ENCODE measurements at regions not wholly inside any gene's neighbourhood (a gene's known extent, or its start where the extent isn't known, plus 50 kb on each side); places are given as distances from the start of the nearest gene placed in this dataset.

- no peak overlapping the region for H3K27ac Mint-ChIP-seq
- peaks cover 0 to 5% (median 2%) of the 10 kb centered on the region in 7 donors for H3K9me3 Mint-ChIP-seq
- no peak overlapping the region for H3K4me3 ChIP-seq (replicated peaks in 1 of 3; ENCODE audit: low read depth in 2 of 3, low read length in 3 of 3)
- no peak for TF ChIP-seq CTCF (IDR thresholded peaks at IDR 0.05)
- intact Hi-C loops (cut with micrococcal nuclease): no loop called here
- no peaks in the 10 kb centered on the region for H3K4me1 ChIP-seq (ENCODE audit: control insufficient read depth in 1 of 2, insufficient read depth in 2 of 2, low read length in 2 of 2)
- no peaks in the 10 kb centered on the region for H3K27me3 ChIP-seq (ENCODE audit: control insufficient read depth in 2 of 2, insufficient read depth in 2 of 2, low read length in 2 of 2)
- H3K9me3 ChIP-seq (replicated peaks in 1 of 2; ENCODE audit: control insufficient read depth in 1 of 2, insufficient read depth in 1 of 2, low read length in 2 of 2): no peaks in the 10 kb centered on the region
- no peak for DNase-seq
- no peaks in the 10 kb centered on the region for H4K20me1 ChIP-seq (ENCODE audit: insufficient read depth, low read length)
- H3K27ac ChIP-seq (ENCODE audit: low read depth in 1 of 2, low read length in 2 of 2): no peak overlapping the region
- peaks cover 0 to 6% (median 2%) of the 10 kb centered on the region in 3 donors for H3K27me3 Mint-ChIP-seq (ENCODE audit: low read depth in 3 of 3)
- H3K36me3 Mint-ChIP-seq: no peaks in the 10 kb centered on the region
- no peaks in the 10 kb centered on the region for H3K36me3 ChIP-seq (replicated peaks in 1 of 2; ENCODE audit: control insufficient read depth in 1 of 2, insufficient read depth in 2 of 2, low read length in 2 of 2)
- no peak overlapping the region for H2AFZ ChIP-seq (ENCODE audit: insufficient read depth, low read depth, low read length, poor library complexity, severe bottlenecking)
- no peak overlapping the region for H3K4me2 ChIP-seq (replicated peaks; ENCODE audit: extremely low read depth, low read length, poor library complexity, severe bottlenecking)
- H3K9ac ChIP-seq (ENCODE audit: insufficient read depth, low read length, poor library complexity, severe bottlenecking): no peak overlapping the region
- WGBS (ENCODE audit: insufficient coverage): no CpG with 5 or more reads among the region's 2 CpGs
- H3K4me3 Mint-ChIP-seq: no peak overlapping the region
- H3K4me1 Mint-ChIP-seq: no peaks in the 10 kb centered on the region
- no peaks in the 10 kb centered on the region for H3K79me2 ChIP-seq (ENCODE audit: insufficient read depth, low read length)
These were observed 115.9 kb downstream of the ATPSCKMT start for GRCh38 chr5:10133830-10134229.

GRCh38 chr5:10130881-10131280 lies 118.8 kb downstream of the ATPSCKMT start:
- Mint-ChIP-seq H3K4me1 (no peaks in the 10 kb centered on the region), H3K27me3 (ENCODE audit: low read depth in 3 of 3) (peaks cover 1 to 3% (median 2%) of the 10 kb centered on the region in 3 donors), H3K36me3 (no peaks in the 10 kb centered on the region), H3K9me3 (peaks cover 0 to 5% (median 4%) of the 10 kb centered on the region in 7 donors), H3K27ac (no peak overlapping the region), H3K4me3 (no peak overlapping the region)
- no peak for TF ChIP-seq CTCF (IDR thresholded peaks at IDR 0.05)
- no peak for DNase-seq
- no peak overlapping the region for H3K27ac ChIP-seq (ENCODE audit: low read depth in 1 of 2, low read length in 2 of 2)
- H2AFZ ChIP-seq (ENCODE audit: insufficient read depth, low read depth, low read length, poor library complexity, severe bottlenecking): no peak overlapping the region
- no peaks in the 10 kb centered on the region for H3K36me3 ChIP-seq (replicated peaks in 1 of 2; ENCODE audit: control insufficient read depth in 1 of 2, insufficient read depth in 2 of 2, low read length in 2 of 2)
- H3K9ac ChIP-seq (ENCODE audit: insufficient read depth, low read length, poor library complexity, severe bottlenecking): no peak overlapping the region
- H3K9me3 ChIP-seq (replicated peaks in 1 of 2; ENCODE audit: control insufficient read depth in 1 of 2, insufficient read depth in 1 of 2, low read length in 2 of 2): no peaks in the 10 kb centered on the region
- intact Hi-C loops (cut with micrococcal nuclease): no loop called here
- H3K27me3 ChIP-seq (ENCODE audit: control insufficient read depth in 2 of 2, insufficient read depth in 2 of 2, low read length in 2 of 2): no peaks in the 10 kb centered on the region
- 51% methylated on average over 3 of the region's 3 CpGs for WGBS (ENCODE audit: insufficient coverage)
- no peaks in the 10 kb centered on the region for H4K20me1 ChIP-seq (ENCODE audit: insufficient read depth, low read length)
- no peak overlapping the region for H3K4me3 ChIP-seq (replicated peaks in 1 of 3; ENCODE audit: low read depth in 2 of 3, low read length in 3 of 3)
- H3K4me1 ChIP-seq (ENCODE audit: control insufficient read depth in 1 of 2, insufficient read depth in 2 of 2, low read length in 2 of 2): no peaks in the 10 kb centered on the region
- H3K79me2 ChIP-seq (ENCODE audit: insufficient read depth, low read length): no peaks in the 10 kb centered on the region
- H3K4me2 ChIP-seq (replicated peaks; ENCODE audit: extremely low read depth, low read length, poor library complexity, severe bottlenecking): no peak overlapping the region
